ENCODE measurements at regions not wholly inside any gene's neighbourhood (a gene's known extent, or its start where the extent isn't known, plus 50 kb on each side); places are given as distances from the start of the nearest gene placed in this dataset.
"Not testable (repeated sequence)": the region's sequence is repeated elsewhere in the genome, so short reads cannot be mapped to it uniquely, and the experiment has no call there.

- not testable (repeated sequence) for DNase-seq
Measured at GRCh38 chr3:130151555-130151954, 69.9 kb downstream of the ALG1L2 start.

- DNase-seq, result not testable (repeated sequence)
Measured at GRCh38 chr3:130153247-130153646, 71.6 kb downstream of the ALG1L2 start.

- not testable (repeated sequence) for DNase-seq
Measured at GRCh38 chr3:130155464-130155863, 73.8 kb downstream of the ALG1L2 start.

GRCh38 chr3:130166856-130167255 is 85.2 kb downstream of the ALG1L2 start:
- not testable (repeated sequence) for DNase-seq

- DNase-seq, result not testable (repeated sequence)
Measured at GRCh38 chr3:130175195-130175594, 93.6 kb downstream of the ALG1L2 start.

GRCh38 chr3:130176476-130177256 is 95.0 kb downstream of the ALG1L2 start:
- DNase-seq, result not testable (repeated sequence)

GRCh38 chr3:130178835-130179234 is 97.2 kb downstream of the ALG1L2 start:
- DNase-seq, result peak in 1 of 6 experiments; percentile 15

GRCh38 chr3:130179353-130179970 is 97.8 kb downstream of the ALG1L2 start:
- DNase-seq, result peak in 5 of 6 experiments; percentile 2 to 62 (median 60)

GRCh38 chr3:130182475-130182874 is 100.8 kb downstream of the ALG1L2 start:
- DNase-seq, result not testable (repeated sequence)

GRCh38 chr3:130183689-130184088 is 102.1 kb downstream of the ALG1L2 start:
- not testable (repeated sequence) for DNase-seq

GRCh38 chr3:130184152-130185024 is 102.8 kb downstream of the ALG1L2 start:
- DNase-seq, result not testable (repeated sequence)

- DNase-seq, result not testable (repeated sequence)
Measured at GRCh38 chr3:130201272-130201671, 119.6 kb downstream of the ALG1L2 start.

- not testable (repeated sequence) for DNase-seq
Measured at GRCh38 chr3:130203633-130204032, 122.0 kb downstream of the ALG1L2 start.

- DNase-seq, result no peak
Measured at GRCh38 chr3:130227540-130227939, 117.9 kb upstream of the COL6A5 start.

- DNase-seq, result no peak
Measured at GRCh38 chr3:130242850-130243569, 102.5 kb upstream of the COL6A5 start.

- DNase-seq, result no peak
Measured at GRCh38 chr3:130243808-130244207, 101.7 kb upstream of the COL6A5 start.

- no peak for DNase-seq
Measured at GRCh38 chr3:130250982-130251381, 94.5 kb upstream of the COL6A5 start.

- DNase-seq, result no peak
Measured at GRCh38 chr3:130255442-130255841, 90.0 kb upstream of the COL6A5 start.

GRCh38 chr3:130256821-130257340 is 88.6 kb upstream of the COL6A5 start:
- DNase-seq, result no peak

- no peak for DNase-seq
Measured at GRCh38 chr3:130258532-130258952, 86.9 kb upstream of the COL6A5 start.

- no peak for DNase-seq
Measured at GRCh38 chr3:130259166-130259874, 86.2 kb upstream of the COL6A5 start.

- DNase-seq, result no peak
Measured at GRCh38 chr3:130260918-130261317, 84.6 kb upstream of the COL6A5 start.

All from stimulated activated naive CD4-positive, alpha-beta T cell (primary cell).